ENCODE measurements at regions not wholly inside any gene's neighbourhood (a gene's known extent, or its start where the extent isn't known, plus 50 kb on each side); places are given as distances from the start of the nearest gene placed in this dataset.

- H3K4me1 ChIP-seq = no peaks in the 10 kb centered on the region
- intact Hi-C loops (cut with DNase I) = no loop called here
- no peak for DNase-seq
- no peak overlapping the region for H3K27ac ChIP-seq
- no peak overlapping the region for H3K4me3 ChIP-seq
- no peaks in the 10 kb centered on the region for H3K36me3 ChIP-seq
- H3K9me3 ChIP-seq = no peaks in the 10 kb centered on the region
- no peak for ATAC-seq
- H3K27me3 ChIP-seq (ENCODE audit: low read depth) = no peaks in the 10 kb centered on the region
- TF ChIP-seq CTCF (IDR thresholded peaks at IDR 0.05) = no peak
These were observed 328.5 kb upstream of the USP25 start for GRCh38 chr21:15401331-15401730.

- H3K4me1 ChIP-seq = no peaks in the 10 kb centered on the region
- no peak overlapping the region for H3K27ac ChIP-seq
- no peaks in the 10 kb centered on the region for H3K27me3 ChIP-seq (ENCODE audit: low read depth)
- intact Hi-C loops (cut with DNase I) = no loop called here
- no peak for TF ChIP-seq CTCF (IDR thresholded peaks at IDR 0.05)
- H3K36me3 ChIP-seq = no peaks in the 10 kb centered on the region
- H3K9me3 ChIP-seq = no peaks in the 10 kb centered on the region
- ATAC-seq = no peak
- H3K4me3 ChIP-seq = no peak overlapping the region
- no peak for DNase-seq
These were observed 324.6 kb upstream of the USP25 start for GRCh38 chr21:15405214-15405613.

GRCh38 chr21:15406791-15407190 lies 323.0 kb upstream of the USP25 start:
- ATAC-seq (no peak), DNase-seq (no peak)
- no peaks in the 10 kb centered on the region for H3K27me3 ChIP-seq (ENCODE audit: low read depth)
- H3K4me3 ChIP-seq = no peak overlapping the region
- no peak for TF ChIP-seq CTCF (IDR thresholded peaks at IDR 0.05)
- intact Hi-C loops (cut with DNase I) = no loop called here
- no peaks in the 10 kb centered on the region for H3K4me1 ChIP-seq
- H3K27ac ChIP-seq = no peak overlapping the region
- no peaks in the 10 kb centered on the region for H3K36me3 ChIP-seq
- H3K9me3 ChIP-seq = no peaks in the 10 kb centered on the region

GRCh38 chr21:15407585-15407984 lies 322.2 kb upstream of the USP25 start:
- H3K27me3 ChIP-seq (ENCODE audit: low read depth) = no peaks in the 10 kb centered on the region
- H3K4me3 ChIP-seq = no peak overlapping the region
- no peak for TF ChIP-seq CTCF (IDR thresholded peaks at IDR 0.05)
- ATAC-seq (no peak), DNase-seq (no peak)
- no peaks in the 10 kb centered on the region for H3K36me3 ChIP-seq
- no peaks in the 10 kb centered on the region for H3K4me1 ChIP-seq
- H3K27ac ChIP-seq = no peak overlapping the region
- H3K9me3 ChIP-seq = no peaks in the 10 kb centered on the region
- intact Hi-C loops (cut with DNase I) = no loop called here

- H3K36me3 ChIP-seq = no peaks in the 10 kb centered on the region
- H3K4me3 ChIP-seq = no peak overlapping the region
- no peaks in the 10 kb centered on the region for H3K27me3 ChIP-seq (ENCODE audit: low read depth)
- no peak for DNase-seq
- no peak for TF ChIP-seq CTCF (IDR thresholded peaks at IDR 0.05)
- no peak overlapping the region for H3K27ac ChIP-seq
- ATAC-seq = no peak
- no peaks in the 10 kb centered on the region for H3K4me1 ChIP-seq
- H3K9me3 ChIP-seq = no peaks in the 10 kb centered on the region
- intact Hi-C loops (cut with DNase I) = no loop called here
These were observed 321.7 kb upstream of the USP25 start for GRCh38 chr21:15408089-15408488.

- no peaks in the 10 kb centered on the region for H3K27me3 ChIP-seq (ENCODE audit: low read depth)
- intact Hi-C loops (cut with DNase I) = no loop called here
- no peak for DNase-seq
- no peak for TF ChIP-seq CTCF (IDR thresholded peaks at IDR 0.05)
- no peak overlapping the region for H3K4me3 ChIP-seq
- H3K4me1 ChIP-seq = no peaks in the 10 kb centered on the region
- H3K36me3 ChIP-seq = no peaks in the 10 kb centered on the region
- no peak for ATAC-seq
- no peak overlapping the region for H3K27ac ChIP-seq
- no peaks in the 10 kb centered on the region for H3K9me3 ChIP-seq
These were observed 320.8 kb upstream of the USP25 start for GRCh38 chr21:15409031-15409430.
